Ovary (tissue), 3 donors: ENCODE measurements at regions not wholly inside any gene's neighbourhood (a gene's known extent, or its start where the extent isn't known, plus 50 kb on each side); places are given as distances from the start of the nearest gene placed in this dataset.

Source experiments
- EP300 ChIP-seq: sonication (generic); formaldehyde crosslinking; IDR thresholded peaks from one replicate; pipeline ENCODE4 v1.6.1; 2017; ENCODE audit warnings: antibody characterized with exemption
- TF ChIP-seq, protein P1 (sequence below), 3 donors: fragments of 450-650 bp in 2 of 3; fragments of 200-600 bp in 1 of 3; IDR thresholded peaks; one replicate each; pipeline versions ENCODE4 v1.5.1 to v1.8.0; 2016 to 2022; ENCODE audit warnings: antibody characterized with exemption in 3 of 3, mild to moderate bottlenecking in 1 of 3
- donor health status: DM: no; HTN: no; CAD: no.

DNA sequence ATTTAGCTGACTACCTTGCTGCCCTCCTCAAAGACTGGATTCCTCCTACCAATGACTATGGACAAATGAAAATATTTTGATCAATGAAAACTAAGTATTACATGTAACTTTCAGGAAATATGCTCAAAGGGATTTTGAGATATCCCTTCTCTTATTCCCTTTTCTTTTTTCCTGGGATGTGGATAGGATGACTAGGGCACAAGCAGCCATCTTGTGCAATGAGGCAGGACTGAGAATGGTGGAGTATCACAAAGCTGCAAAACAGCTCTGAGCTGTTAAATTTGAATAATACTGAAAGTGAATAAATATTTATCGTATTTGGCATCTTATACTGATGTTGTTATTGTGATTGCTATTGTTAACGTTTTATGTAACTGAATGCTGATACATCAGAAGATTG, 333.1 kb upstream of the NUDT12 start:
- TF ChIP-seq, protein P1, sequence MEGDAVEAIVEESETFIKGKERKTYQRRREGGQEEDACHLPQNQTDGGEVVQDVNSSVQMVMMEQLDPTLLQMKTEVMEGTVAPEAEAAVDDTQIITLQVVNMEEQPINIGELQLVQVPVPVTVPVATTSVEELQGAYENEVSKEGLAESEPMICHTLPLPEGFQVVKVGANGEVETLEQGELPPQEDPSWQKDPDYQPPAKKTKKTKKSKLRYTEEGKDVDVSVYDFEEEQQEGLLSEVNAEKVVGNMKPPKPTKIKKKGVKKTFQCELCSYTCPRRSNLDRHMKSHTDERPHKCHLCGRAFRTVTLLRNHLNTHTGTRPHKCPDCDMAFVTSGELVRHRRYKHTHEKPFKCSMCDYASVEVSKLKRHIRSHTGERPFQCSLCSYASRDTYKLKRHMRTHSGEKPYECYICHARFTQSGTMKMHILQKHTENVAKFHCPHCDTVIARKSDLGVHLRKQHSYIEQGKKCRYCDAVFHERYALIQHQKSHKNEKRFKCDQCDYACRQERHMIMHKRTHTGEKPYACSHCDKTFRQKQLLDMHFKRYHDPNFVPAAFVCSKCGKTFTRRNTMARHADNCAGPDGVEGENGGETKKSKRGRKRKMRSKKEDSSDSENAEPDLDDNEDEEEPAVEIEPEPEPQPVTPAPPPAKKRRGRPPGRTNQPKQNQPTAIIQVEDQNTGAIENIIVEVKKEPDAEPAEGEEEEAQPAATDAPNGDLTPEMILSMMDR (IDR thresholded peaks at IDR 0.05) = no peak
- TF ChIP-seq EP300 = no peak
